SKM-1 treated with dmso at 0.1 percent for 144 hours (cell line): ENCODE measurements at regions not wholly inside any gene's neighbourhood (a gene's known extent, or its start where the extent isn't known, plus 50 kb on each side); places are given as distances from the start of the nearest gene placed in this dataset.
"Not testable (repeated sequence)": the region's sequence is repeated elsewhere in the genome, so short reads cannot be mapped to it uniquely, and the experiment has no call there.

Experiments used
- DNase-seq: peaks from one replicate; lab custom pipeline; 2025; ENCODE audit not compliant: unreplicated experiment; lab: John Stamatoyannopoulos, UW

- DNase-seq = no peak
Measured at GRCh38 chr20:29296256-29297230, 1960.9 kb upstream of the DEFB115 start.

- no peak for DNase-seq
Measured at GRCh38 chr20:29297411-29298270, 1959.8 kb upstream of the DEFB115 start.

GRCh38 chr20:29298271-29298590 lies 1959.2 kb upstream of the DEFB115 start:
- no peak for DNase-seq

DNA sequence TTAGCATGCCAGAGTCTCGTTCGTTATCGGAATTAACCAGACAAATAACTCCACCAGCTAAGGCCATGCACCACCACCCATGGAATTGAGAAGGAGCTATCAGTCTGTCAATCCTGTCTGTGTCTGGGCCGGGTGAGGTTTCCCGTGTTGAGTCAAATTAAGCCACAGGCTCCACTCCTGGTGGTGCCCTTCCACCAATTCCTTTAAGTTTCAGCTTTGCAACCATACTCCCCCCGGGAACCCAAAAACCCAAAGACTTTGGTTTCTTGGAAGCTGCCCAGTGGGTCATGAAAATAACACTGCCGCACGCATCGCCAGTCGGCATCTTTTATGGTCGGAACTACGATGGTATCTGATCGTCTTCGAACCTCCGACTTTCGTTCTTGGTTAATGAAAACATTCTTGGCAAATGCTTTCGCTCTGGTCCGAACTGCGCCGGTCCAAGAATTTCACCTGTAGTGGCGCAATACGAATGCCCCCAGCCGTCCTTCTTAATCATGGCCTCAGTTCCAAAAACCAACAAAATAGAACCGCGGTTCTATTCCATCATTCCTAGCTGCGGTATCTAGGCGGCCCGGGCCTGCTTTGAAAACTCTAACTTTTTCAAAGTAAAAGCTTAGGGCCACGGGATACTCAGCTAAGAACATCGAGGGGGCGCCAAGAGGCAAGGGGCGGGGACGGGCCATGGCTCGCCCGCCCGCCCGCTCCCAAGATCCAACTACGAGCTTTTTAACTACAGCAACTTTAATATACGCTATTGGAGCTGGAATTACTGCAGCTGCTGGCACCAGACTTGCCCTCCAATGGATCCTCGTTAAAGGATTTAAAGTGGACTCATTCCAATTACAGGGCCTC lies 1958.5 kb upstream of the DEFB115 start:
- no peak for DNase-seq

DNA sequence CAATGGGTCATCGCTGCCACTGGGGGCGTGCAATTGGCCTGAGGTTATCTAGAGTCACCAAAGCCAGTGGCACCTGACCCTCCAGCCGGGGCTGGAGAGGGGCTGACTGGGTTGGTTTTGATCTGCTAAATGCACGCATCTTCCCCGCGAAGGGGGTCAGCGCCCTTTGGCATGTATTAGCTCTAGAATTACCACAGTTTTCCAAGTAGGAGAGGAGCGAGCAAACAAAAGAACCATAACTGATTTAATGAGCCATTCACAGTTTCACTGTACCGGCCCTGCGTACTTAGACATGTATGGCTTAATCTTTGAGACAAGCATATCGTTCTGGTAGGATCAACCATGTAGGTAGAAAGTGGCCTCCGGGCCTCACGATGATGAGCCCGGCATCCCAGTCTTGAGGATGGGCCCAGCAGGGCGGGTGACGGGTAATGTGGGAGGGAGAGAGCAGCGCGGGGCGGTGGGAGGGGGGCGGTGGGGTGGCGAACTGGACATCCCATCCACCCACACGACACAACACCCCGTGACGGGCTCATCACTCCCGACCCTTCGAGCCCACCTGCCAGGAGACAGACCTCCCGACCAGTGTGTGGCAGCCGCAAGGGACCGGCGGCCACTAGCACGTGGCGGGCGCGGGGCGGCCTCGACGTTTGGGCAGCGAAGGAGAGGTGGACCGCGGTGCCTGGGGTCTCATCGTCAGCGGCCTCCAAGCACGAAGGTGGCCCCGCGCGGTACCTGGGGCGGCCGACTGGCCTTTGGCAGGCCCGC lies 1957.5 kb upstream of the DEFB115 start:
- no peak for DNase-seq

DNA sequence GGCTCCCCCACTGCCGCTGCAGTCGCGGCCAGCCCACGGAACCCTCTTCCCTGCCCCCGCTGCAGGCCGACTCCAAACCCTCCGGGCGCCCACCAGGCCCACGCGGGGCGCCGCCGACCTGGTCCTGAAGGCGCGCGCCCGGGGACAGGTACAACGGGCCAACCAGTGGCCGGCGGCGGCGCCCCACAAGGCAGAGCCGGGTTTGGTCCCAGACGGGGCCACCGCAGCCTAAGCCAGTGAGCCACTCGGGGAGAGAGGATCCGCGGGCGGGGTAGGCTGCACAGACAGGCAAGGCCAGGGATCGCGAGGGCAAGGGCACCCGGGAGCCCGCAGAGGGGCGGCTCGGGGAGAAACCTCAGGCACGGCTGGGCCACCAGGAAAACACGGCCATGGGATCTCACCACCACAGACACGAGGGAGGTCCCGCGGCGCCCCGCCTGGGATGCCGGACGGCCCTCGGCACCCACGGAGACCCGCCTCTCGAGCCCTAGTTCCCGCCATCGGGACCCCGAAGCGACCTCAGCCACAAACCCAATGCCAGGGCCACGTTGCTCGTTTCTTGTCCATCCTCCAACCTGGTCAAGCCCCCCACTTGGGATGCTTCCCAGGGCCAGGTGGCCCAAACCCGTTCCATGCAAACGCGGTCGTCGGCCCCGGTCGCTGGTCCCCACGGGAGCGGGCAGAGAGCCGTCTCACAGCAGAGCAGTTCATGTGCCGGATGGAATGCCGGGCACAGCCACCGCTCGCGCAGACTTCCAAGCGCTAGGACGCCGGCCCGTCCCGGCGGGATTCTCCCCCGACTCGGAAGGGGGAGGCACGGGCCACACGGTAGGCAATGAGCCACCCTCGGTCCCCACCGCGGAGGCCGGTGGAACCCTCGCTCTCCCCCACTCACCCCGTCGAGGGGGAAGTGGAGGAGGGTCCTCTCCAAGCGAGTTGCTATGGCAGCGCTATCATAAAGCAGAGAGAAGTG lies 1956.6 kb upstream of the DEFB115 start:
- no peak for DNase-seq

GRCh38 chr20:29301624-29302259 lies 1955.7 kb upstream of the DEFB115 start:
- DNase-seq = no peak

GRCh38 chr20:29302979-29303644 lies 1954.4 kb upstream of the DEFB115 start:
- no peak for DNase-seq

- no peak for DNase-seq
Measured at GRCh38 chr20:29306390-29307072, 1950.9 kb upstream of the DEFB115 start.

GRCh38 chr20:29307484-29307883 lies 1950.0 kb upstream of the DEFB115 start:
- not testable (repeated sequence) for DNase-seq

GRCh38 chr20:29308956-29309355 lies 1948.5 kb upstream of the DEFB115 start:
- not testable (repeated sequence) for DNase-seq

DNA sequence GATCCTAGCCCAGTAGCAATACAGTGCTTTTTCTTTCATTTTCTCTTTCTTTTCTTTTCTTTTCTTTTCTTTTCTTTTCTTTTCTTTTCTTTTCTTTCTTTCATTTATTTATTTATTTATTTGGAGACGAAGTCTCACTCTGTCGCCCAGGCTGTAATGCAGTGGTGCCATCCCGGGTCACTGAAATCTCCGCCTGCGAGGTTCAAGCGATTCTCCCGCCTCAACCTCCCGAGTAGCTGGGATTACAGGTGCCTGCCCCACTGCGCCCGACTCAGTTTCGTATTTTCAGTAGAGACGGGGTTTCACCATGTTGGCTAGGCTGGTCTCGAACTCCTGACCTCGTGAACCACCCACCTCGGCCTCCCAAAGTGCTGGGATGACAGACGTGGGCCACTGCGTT lies 1948.0 kb upstream of the DEFB115 start:
- DNase-seq = not testable (repeated sequence)

DNA sequence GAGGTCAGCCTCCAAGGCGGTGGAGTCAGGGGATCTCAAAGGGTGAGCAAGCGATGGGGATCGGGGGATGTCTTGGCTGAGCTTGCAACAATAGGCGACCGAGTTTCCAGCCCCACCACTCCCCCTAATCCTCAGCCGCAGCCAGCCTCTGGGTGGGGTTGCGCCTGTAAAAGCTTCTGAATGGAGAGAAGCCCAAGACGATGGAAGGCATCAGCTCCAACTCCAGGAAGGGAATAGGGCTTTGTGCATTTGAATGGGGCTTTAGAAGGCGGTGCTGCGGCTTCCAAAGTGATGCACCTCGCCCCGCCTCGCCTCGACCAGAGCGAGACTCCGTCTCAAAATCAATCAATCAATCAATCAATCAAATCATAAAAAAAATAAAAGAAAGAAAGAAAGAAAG lies 1946.4 kb upstream of the DEFB115 start:
- not testable (repeated sequence) for DNase-seq

- DNase-seq = not testable (repeated sequence)
Measured at GRCh38 chr20:29312679-29313078, 1944.8 kb upstream of the DEFB115 start.

GRCh38 chr20:29313481-29313880 lies 1944.0 kb upstream of the DEFB115 start:
- DNase-seq = no peak

GRCh38 chr20:29314294-29314693 lies 1943.2 kb upstream of the DEFB115 start:
- DNase-seq = no peak

DNA sequence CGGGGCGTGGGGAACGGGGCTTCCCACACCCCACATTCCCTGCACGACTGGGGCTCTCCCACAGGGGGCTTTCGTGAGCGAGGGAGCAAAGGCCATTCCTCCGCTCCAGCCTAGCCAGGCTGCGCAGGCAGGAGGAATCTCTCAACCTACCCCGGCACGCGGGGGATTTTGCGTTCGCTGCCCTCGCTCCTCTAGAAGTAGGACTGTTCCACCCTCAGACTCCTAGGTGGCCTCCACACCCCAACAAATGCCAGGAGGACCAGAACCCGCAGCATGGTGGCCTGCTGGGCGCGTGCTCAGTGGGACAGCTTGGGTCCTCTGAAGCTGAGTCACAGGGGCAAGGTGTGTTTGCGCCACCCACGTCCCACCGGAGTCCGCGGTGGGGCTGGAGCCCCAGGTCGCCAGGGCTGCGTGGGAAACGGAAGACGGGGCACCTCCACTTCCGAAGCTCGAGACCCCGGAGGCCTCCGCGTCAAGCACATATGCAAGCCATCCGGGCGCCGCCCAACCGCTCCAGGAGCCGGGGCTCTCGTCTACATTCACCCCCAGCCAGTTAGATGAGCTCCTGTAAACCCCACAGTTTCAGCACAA lies 1938.5 kb upstream of the DEFB115 start:
- no peak for DNase-seq
